ENCODE measurements at regions not wholly inside any gene's neighbourhood (a gene's known extent, or its start where the extent isn't known, plus 50 kb on each side); places are given as distances from the start of the nearest gene placed in this dataset.
"Not testable (repeated sequence)": the region's sequence is repeated elsewhere in the genome, so short reads cannot be mapped to it uniquely, and the experiment has no call there.

DNA sequence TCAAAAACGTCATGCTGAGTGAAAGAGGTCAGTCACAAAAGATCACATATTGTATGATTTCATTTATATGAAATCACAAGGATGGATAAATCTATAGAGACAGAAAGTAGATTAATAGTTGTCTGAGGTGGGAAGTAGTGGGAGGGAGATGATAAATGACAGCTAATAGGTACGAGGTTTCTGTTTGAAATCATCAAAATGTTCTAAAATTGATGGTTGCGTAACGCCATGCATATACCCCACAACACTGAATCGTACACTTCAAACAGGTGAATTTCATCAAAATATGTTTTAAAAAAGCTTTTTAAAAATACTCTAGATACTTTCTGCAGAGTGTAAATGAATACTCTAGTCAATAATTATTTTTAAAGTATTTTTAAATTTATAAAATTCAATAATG lies 303.0 kb upstream of the STAC start:
- no peak for DNase-seq (ENCODE audit: low read depth in 2 of 2)

GRCh38 chr3:36082958-36083357 lies 297.3 kb upstream of the STAC start:
- not testable (repeated sequence) for DNase-seq (ENCODE audit: low read depth in 2 of 2)

GRCh38 chr3:36095238-36095637 lies 285.1 kb upstream of the STAC start:
- DNase-seq (ENCODE audit: low read depth in 2 of 2): no peak

GRCh38 chr3:36097209-36097608 lies 283.1 kb upstream of the STAC start:
- no peak for DNase-seq (ENCODE audit: low read depth in 2 of 2)

DNA sequence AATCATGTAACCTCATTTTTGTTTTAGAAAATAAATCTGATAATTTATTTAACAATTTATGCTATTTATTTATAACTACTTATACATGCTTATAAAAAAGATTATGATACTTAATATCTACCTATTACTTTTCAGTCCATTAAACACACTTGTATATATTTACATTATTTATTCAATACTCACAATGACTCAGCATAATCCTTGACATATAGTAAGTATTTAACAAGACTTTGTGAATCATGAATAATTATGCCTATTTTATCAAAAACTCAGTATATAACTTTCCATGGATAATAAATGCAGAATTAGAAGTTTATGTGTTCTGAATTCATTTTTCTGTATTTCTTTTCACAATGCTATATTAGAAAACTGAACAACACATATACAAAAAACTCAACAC lies 266.0 kb upstream of the STAC start:
- no peak for DNase-seq (ENCODE audit: low read depth in 2 of 2)

DNA sequence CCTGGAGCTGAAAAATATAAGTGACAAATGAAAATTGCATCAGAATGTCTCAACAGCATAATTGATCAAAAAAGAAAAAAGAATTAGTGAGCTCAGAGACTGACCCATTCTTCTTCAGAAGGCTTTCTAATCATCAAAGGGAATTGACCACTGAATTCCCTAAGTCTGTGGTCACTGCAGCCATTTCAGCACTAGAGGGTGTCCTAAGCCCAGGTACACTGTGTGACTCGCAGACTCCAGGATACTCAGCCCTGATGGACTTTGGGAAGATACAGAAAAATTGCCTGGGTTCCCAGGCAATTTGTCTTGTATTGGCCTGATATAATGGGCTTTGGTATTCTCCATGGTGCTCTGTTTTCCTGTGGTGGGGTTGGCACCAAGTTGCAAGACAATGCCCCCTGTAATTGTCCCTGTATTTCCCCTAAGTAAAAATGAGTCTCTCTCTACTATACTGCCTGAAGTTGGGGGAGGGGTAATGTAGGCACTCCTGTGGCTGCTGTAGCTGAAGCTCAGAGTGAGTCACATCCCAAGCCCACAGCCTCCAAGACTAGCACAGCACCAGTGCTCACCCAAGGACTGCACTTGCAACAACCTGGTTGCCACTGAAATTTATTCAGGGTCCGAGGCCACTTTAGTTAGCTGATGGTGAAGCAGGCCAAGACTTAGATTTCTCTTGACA lies 256.0 kb upstream of the STAC start:
- DNase-seq (ENCODE audit: low read depth in 2 of 2): no peak

- DNase-seq (ENCODE audit: low read depth in 2 of 2): no peak
Observed at GRCh38 chr3:36132214-36132613, 248.1 kb upstream of the STAC start.

GRCh38 chr3:36135863-36136262 lies 244.4 kb upstream of the STAC start:
- no peak for DNase-seq (ENCODE audit: low read depth in 2 of 2)

- DNase-seq (ENCODE audit: low read depth in 2 of 2): no peak
Observed at GRCh38 chr3:36142746-36143145, 237.6 kb upstream of the STAC start.

DNA sequence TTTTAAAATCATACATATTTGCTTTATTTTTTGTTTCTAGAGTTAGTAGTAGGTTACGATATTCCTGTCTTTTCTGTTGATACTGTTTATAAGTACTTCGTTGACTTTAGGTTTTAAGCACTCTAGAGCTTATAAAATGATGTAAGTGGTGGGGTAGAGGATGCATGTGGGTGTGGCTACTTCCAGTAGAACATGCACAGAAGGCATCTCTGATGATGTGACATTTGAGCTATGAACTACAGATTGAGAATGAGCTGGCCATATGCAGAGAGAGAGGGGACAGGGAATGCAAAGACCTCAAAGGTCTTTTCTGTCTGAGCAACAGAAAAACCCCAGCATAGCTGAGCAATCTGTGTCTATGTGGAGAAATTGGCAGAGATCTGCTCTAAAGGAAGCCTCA lies 233.9 kb upstream of the STAC start:
- DNase-seq (ENCODE audit: low read depth in 2 of 2): no peak

DNA sequence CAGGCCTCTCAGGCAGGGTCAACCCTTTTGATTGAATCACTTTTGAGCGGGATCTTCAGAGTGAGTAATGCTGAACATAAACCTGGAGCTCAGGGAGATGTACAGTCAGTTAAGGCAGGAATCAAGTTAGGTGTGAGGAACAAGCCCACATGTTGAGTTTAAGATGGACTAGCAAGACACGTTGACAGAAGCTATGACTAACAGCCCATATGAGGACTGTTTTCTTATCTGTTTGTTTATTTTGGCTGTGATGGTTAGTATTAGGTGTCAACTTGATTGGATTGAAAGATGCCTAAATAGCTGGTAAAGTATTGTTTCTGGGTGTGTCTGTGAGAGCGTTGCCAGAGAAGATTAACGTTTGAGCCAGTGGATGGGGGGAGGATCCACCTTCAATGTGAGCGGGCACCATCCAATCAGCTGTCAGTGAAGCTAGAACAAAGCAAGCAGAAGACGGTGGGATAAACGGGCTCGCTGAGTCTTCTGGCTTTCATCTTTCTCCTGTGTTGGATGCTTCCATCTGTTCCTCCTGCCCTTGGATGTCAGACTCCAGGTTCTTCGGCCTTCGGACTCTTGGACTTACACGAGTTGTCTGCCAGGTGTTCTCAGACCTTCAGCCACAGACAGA lies 232.3 kb upstream of the STAC start:
- DNase-seq (ENCODE audit: low read depth in 2 of 2): no peak

GRCh38 chr3:36149447-36149865 lies 230.8 kb upstream of the STAC start:
- no peak for DNase-seq (ENCODE audit: low read depth in 2 of 2)

DNA sequence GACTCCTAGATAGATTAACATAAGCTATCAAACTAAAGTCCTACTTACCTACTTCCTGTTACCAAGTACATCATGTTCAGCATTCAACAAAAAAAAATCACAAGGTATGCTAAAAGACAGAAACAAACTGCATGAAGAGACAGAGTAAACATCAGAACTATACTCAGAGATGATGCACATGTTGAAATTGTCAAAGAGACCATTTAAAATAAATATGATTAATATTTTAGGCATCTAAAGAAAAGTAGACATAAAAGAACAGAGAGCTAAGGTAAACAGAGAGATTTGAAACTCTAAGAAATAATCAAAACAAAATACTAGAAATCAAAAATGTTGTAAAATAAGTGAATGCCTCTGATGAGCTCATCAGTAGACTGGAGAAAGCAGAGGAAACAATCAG lies 224.8 kb upstream of the STAC start:
- DNase-seq (ENCODE audit: low read depth in 2 of 2): no peak

DNA sequence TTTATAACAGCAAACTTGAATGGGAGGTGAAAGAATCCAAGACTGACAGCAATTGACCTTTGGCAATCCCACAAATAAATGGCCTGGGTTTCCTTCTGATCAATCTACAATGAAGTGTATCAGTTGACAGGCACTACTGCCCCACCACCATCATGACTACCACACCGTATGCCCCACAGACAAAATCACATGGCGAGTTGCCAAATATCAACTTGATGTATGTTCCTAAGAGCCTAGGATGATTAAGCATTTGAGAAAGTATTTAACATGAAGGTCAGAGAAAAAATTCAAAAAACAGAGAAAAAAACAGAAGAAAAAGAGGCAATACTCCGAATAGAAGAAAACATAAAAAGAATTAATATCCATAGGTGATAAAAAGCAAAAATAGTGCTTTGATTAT lies 215.9 kb upstream of the STAC start:
- no peak for DNase-seq (ENCODE audit: low read depth in 2 of 2)

- DNase-seq (ENCODE audit: low read depth in 2 of 2): no peak
Observed at GRCh38 chr3:36165509-36166290, 214.6 kb upstream of the STAC start.

DNA sequence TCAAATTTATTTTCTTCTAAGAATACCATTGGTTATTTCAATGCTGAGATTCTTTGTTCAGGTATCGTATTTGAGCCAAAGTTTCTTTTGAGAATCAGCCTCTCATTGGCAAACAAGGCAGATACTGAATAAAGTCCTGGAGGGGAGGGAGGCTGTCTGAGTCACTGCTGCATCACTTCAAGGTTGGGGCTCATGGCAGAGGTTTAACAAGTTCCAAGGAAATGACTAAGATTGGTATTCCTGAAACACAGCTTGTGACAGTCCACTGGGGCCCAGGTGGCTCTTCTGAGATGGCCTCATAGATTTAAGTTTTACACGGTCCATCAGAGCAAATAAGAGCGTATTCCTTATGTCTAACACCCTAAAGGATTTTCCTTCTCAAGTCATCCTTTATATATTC lies 213.8 kb upstream of the STAC start:
- DNase-seq (ENCODE audit: low read depth in 2 of 2): no peak

GRCh38 chr3:36172699-36173098 lies 207.6 kb upstream of the STAC start:
- DNase-seq (ENCODE audit: low read depth in 2 of 2): no peak

GRCh38 chr3:36175113-36175812 lies 205.0 kb upstream of the STAC start:
- no peak for DNase-seq (ENCODE audit: low read depth in 2 of 2)

DNA sequence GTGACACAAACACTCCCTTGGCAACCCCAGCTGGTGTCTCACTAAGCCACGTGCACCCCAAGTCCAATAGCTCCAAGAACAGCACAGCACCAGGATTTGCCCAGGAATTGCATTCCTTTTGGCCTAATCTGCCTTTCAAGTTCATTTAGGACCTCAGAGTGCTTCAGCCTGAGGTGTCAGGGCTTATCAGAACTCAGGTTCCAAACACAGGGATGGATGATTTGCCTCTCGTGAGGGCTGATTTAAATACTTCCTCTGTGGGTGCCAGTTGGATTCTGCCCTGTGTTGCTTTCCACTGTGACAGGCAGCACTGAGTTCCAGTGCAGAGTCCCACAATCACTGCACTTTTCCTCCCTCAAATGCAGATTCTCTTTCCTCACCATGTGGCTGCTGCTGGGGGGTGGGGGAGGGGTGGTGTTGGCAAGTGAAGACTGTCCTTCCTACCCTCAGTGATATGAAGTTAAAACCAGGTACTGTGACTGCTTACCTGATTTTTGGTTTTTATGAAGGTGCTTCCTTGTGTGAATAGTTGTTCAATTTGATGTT lies 204.3 kb upstream of the STAC start:
- DNase-seq (ENCODE audit: low read depth in 2 of 2): no peak

DNA sequence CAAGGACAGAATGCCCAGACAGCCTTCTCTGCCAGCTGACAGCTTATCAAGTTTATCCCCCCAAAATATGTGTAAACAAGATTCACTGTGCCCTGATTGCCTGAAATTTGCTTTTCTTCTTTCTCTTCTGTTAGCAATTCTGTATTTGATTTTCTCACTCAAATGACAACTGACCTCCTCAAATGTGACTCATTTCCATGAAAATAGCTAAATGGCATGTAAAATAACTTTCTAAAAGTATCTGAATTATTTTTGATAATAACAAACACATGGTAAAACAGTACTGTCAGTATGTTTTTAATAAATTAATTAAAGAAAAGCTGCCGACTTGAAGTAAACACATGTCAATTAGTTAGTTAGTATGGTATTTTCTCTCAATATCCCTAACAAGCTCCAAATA lies 202.3 kb upstream of the STAC start:
- no peak for DNase-seq (ENCODE audit: low read depth in 2 of 2)

DNA sequence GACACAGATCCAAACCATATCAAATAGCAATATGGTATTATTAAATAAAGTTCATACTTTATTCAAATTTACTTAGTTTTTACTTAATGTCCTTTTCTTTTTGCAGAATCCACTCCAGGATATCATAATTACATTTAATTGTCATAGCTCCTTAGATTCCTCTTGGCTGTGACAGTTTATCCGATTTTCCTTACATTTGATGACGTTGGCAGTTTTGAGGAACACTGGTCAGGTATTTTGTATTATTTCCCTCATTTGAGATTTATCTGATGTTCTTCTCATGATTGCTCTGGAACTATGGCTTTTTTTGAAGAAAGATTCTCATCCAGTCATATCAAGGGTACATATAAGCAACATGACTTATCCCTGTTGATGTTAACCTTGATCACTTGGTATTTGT lies 198.3 kb upstream of the STAC start:
- DNase-seq (ENCODE audit: low read depth in 2 of 2): no peak

- DNase-seq (ENCODE audit: low read depth in 2 of 2): not testable (repeated sequence)
Observed at GRCh38 chr3:36187197-36187596, 193.1 kb upstream of the STAC start.

Data from stimulated activated CD4-positive, alpha-beta T cell treated with anti-CD3 and anti-CD28 coated beads, Interleukin-4, amount 100 ng/mL, for 48 hours (primary cell).